ENCODE measurements at regions not wholly inside any gene's neighbourhood (a gene's known extent, or its start where the extent isn't known, plus 50 kb on each side); places are given as distances from the start of the nearest gene placed in this dataset.

- TF ChIP-seq ZFX (IDR thresholded peaks at IDR 0.05): no peak
- TF ChIP-seq CTCF (conservative IDR thresholded peaks at IDR 0.05): no peak
- H3K27ac ChIP-seq: peak overlapping the region; percentile 57; the same call in 1 of the 2 replicates
These were observed 152.2 kb downstream of the LIPI start for GRCh38 chr21:14058566-14058965.

GRCh38 chr21:14057841-14058481 lies 152.8 kb downstream of the LIPI start:
- H3K27ac ChIP-seq: peak overlapping the region; percentile 57

- H3K27ac ChIP-seq: peak overlapping the region; percentile 57
- TF ChIP-seq ZFX (IDR thresholded peaks at IDR 0.05): no peak
- TF ChIP-seq CTCF (conservative IDR thresholded peaks at IDR 0.05): no peak
These were observed 153.4 kb downstream of the LIPI start for GRCh38 chr21:14057313-14057712.

- peak overlapping the region; percentile 57 for H3K27ac ChIP-seq
- TF ChIP-seq CTCF (conservative IDR thresholded peaks at IDR 0.05) (no peak), ZFX (IDR thresholded peaks at IDR 0.05) (no peak)
These were observed 154.0 kb downstream of the LIPI start for GRCh38 chr21:14056771-14057191.

GRCh38 chr21:14055746-14056515 lies 154.8 kb downstream of the LIPI start:
- peak overlapping the region; percentile 57; the same call in 1 of the 2 replicates for H3K27ac ChIP-seq

- TF ChIP-seq ZFX (IDR thresholded peaks at IDR 0.05): no peak
- no peak for TF ChIP-seq CTCF (conservative IDR thresholded peaks at IDR 0.05)
- no peak overlapping the region for H3K27ac ChIP-seq
These were observed 156.1 kb downstream of the LIPI start for GRCh38 chr21:14054682-14055081.

GRCh38 chr21:14050121-14050520 lies 160.6 kb downstream of the LIPI start:
- TF ChIP-seq CTCF (conservative IDR thresholded peaks at IDR 0.05) (no peak), ZFX (IDR thresholded peaks at IDR 0.05) (no peak)
- H3K27ac ChIP-seq: no peak overlapping the region

- TF ChIP-seq CTCF (conservative IDR thresholded peaks at IDR 0.05) (no peak), ZFX (IDR thresholded peaks at IDR 0.05) (no peak)
- no peak overlapping the region for H3K27ac ChIP-seq
These were observed 164.4 kb downstream of the LIPI start for GRCh38 chr21:14046401-14046800.

Data from C4-2B (cell line).